GM10266 (cell line): ENCODE measurements at regions not wholly inside any gene's neighbourhood (a gene's known extent, or its start where the extent isn't known, plus 50 kb on each side); places are given as distances from the start of the nearest gene placed in this dataset.

Experiments
- DNase-seq: peaks from one replicate; pipeline ENCODE4 v3.0.0; 2012; ENCODE audit errors: extremely low spot score
- TF ChIP-seq, protein P1 (sequence below): IDR thresholded peaks from 2 replicates; pipeline ENCODE4 v1.5.1; 2012; ENCODE audit warnings: mild to moderate bottlenecking, low read depth; ENCODE audit not compliant: control insufficient read depth, insufficient read depth; ENCODE audit errors: missing control alignments

DNA sequence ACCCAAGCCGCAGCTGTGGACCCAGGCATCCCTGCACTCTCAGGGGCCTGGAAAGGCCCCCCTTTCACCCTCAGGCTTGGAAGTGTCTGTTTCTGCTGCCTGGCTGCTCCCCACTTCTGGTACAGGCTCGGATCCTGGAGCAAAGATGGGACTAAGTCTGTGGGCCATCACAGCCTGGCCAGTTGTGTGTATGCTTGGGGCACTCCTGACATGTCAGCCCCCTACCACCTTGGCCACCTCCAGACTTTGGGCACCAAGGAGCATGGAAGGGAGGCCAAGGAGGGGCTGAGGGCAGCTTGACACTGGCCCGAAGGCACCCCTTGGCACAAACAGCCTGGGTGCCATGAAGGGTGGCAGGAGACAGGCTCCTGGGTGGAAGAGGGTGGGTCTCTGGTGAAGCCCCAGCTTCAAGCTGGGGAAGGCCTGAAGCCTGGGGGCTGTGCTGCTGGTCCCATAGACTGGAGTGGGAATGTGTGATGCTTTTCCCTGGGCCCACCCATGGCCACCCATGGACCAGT, 799.4 kb upstream of the AGA start:
- DNase-seq = no peak
- TF ChIP-seq, protein P1, sequence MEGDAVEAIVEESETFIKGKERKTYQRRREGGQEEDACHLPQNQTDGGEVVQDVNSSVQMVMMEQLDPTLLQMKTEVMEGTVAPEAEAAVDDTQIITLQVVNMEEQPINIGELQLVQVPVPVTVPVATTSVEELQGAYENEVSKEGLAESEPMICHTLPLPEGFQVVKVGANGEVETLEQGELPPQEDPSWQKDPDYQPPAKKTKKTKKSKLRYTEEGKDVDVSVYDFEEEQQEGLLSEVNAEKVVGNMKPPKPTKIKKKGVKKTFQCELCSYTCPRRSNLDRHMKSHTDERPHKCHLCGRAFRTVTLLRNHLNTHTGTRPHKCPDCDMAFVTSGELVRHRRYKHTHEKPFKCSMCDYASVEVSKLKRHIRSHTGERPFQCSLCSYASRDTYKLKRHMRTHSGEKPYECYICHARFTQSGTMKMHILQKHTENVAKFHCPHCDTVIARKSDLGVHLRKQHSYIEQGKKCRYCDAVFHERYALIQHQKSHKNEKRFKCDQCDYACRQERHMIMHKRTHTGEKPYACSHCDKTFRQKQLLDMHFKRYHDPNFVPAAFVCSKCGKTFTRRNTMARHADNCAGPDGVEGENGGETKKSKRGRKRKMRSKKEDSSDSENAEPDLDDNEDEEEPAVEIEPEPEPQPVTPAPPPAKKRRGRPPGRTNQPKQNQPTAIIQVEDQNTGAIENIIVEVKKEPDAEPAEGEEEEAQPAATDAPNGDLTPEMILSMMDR = no peak

DNA sequence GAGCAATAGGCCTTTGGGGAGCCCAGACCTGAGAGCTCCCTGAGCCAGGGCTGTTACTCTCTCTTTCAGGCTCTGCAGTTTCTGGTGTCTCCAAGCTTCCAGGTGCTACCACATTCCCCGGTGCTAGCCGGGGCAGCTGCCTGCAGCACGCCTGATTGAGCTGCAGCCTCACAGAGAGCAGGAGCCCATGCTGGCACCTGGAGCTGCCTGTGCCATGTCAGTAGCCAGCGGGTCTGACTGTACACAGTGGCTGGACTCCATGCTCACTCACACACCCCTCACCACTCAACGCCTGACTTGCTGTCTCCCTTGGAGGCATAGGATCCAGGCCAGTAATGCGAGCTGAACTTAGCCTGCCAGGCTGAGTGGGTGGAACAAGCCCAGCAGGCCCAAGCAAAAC, 800.4 kb upstream of the AGA start:
- DNase-seq = no peak
- TF ChIP-seq, protein P1 = no peak

DNA sequence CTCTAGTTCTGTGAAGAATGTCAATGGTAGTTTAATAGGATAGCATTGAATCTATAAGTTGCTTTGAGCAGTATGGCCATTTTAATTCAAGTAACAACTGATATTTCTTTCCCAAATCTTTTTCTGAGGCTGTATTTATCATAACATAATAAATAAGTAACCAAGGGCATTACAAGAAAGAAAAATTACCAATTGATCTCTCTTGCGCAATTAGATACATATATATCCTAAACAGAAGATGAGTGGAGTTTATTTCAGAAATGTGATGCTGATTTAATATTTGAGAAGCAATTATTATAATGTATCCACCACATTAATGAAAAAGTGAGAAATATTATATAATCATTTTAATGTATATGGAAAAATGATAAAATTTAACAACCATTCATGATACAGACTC, 802.5 kb upstream of the AGA start:
- TF ChIP-seq, protein P1 = no peak

DNA sequence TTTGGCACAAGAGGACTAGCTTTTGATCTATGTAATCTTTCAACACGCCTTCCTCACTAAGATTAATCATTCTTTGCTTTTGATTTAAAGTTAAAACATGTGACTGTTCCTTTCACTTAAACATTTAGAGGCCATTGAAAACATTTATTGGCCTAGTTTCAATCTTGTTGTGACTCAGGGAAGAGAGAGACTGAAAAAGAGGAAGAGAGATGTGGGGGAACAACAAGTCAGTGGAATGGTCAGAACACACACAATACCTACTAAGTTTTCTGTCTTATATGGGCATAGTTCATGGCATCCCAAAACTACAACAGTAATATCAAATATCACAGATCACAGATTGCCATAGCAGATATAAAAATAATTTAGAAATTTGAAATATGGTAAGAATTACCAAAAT, 812.9 kb upstream of the AGA start:
- no peak for DNase-seq
- TF ChIP-seq, protein P1 = no peak

More for the DNA sequence above, 802.5 kb upstream of the AGA start:
- no peak for DNase-seq

DNA sequence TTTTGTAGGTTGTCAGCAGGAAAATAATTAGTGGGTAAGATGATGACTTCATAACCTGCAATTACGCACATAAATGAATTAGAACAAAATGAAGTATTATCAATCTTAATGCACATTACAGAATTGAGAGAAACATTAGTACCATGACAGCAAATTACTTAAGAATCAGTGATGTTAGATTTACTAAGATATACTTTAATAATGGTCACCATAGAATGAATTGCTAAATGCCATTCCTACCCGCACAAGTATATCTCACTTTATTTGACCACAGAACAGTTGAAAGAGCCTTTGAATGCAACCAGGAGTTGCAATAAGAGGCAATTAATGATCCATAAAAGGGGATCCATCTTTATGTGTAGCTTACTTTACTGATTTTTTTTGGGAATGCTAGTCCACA, 816.4 kb upstream of the AGA start:
- no peak for DNase-seq
- TF ChIP-seq, protein P1 = no peak

DNA sequence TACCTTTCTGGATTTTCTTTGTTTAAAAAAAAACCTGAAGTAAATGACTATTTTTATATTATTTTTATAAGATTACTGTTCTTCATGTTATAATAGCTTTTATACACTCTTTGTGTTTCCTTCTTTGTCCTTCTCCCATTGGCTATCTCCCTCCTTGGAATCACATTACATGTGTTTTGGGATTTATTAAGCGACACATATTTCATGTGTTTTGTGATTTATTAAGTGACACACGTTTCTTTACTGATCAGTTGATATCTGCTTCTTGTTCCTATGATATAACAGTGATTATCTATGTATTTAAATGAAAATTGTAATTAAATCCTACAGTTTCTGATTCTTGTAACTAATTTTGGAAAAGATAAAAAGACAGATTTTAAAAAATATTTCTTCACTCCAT, 817.3 kb upstream of the AGA start:
- no peak for DNase-seq
- TF ChIP-seq, protein P1 = no peak

DNA sequence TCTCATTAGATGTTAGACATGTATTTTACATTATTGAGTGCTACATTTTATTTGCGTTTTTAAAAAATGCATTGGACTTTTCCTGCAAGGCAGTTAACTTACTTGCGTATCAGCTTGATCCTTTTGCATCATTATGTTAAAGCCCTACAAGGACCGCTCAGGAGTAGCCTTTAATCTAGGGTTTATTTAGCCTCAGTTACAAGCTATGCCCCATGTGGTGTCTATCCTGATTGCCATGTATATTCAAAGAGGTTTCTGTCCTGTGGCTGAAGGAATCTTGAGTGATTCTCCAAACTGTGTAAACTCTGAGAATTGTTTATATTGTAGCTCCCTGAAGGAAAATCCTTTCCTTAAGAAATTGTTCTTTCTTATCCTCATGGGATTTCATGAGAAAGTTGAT, 821.8 kb upstream of the AGA start:
- TF ChIP-seq, protein P1 = no peak

More for the DNA sequence above, 821.8 kb upstream of the AGA start:
- DNase-seq = no peak
